CD4-positive, alpha-beta T cell treated with Interleukin-17A for 1 hour (primary cell): ENCODE measurements at regions not wholly inside any gene's neighbourhood (a gene's known extent, or its start where the extent isn't known, plus 50 kb on each side); places are given as distances from the start of the nearest gene placed in this dataset.
"Not testable (repeated sequence)": the region's sequence is repeated elsewhere in the genome, so short reads cannot be mapped to it uniquely, and the experiment has no call there.

ENCODE experiments used
- DNase-seq: peaks from one replicate; pipeline ENCODE4 v3.0.0-alpha.2; 2020

DNA sequence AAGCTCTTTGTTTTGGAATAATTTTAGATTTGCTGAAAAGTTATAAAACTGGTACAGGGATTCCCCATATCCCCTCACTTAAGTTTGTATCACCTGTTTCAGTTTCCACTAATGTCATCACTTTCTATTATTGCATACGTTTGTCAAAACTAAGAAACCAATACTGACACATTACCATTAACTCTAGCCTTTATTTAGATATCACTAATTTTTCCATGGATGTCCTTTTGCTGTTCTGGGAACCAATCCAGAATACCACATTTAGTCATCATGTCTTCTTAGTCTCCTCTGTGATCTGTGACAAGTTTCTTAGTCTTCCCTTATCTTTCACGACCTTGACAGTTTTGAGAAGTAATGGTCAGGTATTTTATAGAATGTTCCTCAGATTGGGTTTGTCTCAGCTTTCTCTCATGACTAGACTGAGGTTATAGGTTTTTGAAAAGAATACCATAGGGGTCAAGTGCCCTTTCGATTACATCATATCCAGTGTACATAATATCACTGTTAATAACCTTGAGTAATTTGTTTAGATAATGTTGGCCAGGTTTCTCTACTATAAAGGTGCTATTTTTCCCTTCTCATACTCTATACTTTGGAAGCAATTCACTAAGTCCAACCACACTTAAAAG lies 51.9 kb upstream of the NMUR2 start:
- no peak for DNase-seq

DNA sequence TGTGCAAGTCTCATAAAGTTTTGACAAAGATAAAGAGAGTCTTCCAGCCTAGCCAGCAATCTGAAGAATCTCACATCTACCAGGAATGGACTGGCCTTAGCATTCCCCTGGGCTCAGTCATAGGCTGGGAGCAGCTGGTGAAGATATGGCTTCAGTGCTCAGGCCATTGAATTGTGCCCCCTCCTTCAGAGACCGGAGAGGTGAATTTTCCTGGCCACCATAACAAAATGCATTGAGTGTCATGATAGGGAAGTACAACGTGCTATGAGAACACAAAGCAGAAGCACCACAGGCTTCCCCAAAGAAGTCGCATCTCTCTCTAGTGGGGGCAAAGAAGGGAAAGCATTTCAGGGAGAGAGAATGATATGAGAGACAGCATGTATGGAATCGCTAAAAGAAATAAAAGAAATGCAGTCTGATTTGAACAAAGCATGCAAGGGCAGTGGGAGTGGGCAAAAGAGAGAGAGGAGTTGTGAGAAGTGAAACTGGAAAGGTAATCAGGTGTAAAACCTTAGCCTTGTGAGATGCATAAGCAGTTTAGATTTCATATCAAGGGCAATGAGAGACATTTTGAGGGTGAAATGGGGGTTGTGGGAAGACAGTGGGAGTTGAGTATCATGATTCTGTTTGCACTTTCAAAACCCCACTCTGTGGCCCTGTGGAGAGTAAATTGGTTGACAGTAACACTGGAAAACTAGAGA lies 57.1 kb upstream of the NMUR2 start:
- DNase-seq = peak; percentile 0

DNA sequence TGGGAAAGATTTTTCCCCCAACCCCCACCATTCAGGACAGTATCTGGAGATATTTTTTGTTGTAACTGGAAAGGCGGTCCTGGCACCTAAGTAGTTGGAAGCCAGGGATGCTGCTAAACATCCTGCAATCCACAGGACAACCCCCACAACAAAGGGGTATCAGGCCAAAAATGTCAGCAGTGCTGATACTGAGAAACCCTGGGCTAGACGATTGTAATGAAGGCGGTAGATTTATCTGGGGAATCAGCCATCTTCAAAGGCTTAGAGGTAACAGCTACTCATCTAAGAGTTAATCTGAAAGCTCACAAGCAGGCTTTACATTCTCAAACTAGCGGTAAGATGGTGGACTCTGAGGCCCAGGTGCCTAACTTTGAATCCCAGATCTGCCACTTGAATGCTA lies 59.0 kb upstream of the NMUR2 start:
- no peak for DNase-seq

DNA sequence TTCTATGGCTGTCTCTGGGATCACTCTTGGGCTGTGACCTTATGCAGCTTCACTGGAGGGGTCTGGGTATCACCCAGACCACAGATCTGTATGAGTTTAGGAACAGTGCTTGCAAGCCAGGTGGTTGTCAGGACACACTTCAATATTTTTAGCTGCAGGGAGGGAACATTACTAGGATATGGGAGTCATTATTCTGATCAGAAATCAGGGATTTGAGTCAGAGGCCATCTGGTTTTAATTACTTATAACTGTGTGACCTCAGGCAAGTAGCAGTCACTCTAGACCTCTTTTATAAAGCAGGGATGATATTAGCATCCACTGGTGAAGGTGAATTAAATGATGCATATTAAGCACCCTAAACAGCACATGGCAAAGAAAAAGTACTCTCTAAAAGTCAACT lies 60.1 kb upstream of the NMUR2 start:
- no peak for DNase-seq

GRCh38 chr5:152466085-152466745 lies 61.1 kb upstream of the NMUR2 start:
- DNase-seq = no peak

DNA sequence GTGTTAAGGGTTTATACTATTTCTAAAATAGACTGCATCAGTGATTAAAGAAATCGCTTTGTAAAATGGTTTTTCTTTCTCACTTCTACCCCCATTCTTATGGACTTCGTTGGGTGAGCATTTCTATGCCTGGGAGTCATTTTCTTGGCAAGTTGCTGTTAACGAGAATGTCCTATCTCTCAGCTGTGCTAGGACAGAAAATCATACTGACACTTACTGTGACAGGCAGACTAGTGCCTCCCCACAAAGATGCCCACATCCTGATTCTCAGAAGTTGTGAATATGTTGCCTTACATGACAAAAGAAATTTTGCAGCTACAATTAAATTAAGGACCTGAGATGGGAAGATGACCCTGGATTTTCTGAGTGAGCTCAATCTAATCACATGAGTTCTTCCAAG lies 65.1 kb upstream of the NMUR2 start:
- peak; percentile 7 for DNase-seq

DNA sequence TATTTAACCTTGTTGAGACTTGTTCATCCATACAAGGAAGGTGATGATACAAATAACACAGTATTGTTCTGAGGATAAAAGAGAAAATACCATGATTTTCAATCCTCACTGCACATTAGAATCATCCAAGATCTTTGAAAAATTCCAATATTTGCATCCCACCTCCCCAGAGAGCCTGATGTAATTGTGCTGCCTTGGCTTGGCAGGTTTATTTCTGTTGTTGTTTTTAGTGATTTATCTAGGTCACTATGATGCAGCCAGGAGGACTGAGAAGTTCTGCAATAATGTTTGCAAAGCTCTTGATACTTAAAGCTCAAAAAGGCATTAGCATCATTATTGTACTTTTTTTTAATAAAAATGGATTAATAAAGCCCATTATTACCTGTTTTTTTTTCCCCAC lies 67.0 kb upstream of the NMUR2 start:
- DNase-seq = no peak

- no peak for DNase-seq
These were observed 69.9 kb upstream of the NMUR2 start for GRCh38 chr5:152474961-152475360.

DNA sequence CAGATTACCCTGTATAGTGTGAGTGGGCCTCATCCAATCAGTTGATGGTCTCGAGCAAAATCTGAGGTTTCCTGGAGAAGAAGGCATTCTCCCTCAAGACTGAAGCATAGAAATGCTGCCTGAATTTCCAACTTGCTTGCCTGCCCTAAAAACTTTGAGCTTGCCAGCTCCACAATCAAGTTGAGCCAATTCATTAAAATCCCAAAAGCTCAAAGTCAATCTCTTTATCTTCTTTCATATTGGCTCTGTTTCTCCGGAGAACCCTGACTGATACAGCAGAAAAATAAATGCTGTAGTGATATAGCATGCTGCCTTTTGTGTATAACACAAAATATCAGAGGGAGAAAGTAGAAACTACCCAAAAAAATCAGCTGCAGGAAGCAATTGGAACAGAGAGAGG lies 72.5 kb upstream of the NMUR2 start:
- no peak for DNase-seq

DNA sequence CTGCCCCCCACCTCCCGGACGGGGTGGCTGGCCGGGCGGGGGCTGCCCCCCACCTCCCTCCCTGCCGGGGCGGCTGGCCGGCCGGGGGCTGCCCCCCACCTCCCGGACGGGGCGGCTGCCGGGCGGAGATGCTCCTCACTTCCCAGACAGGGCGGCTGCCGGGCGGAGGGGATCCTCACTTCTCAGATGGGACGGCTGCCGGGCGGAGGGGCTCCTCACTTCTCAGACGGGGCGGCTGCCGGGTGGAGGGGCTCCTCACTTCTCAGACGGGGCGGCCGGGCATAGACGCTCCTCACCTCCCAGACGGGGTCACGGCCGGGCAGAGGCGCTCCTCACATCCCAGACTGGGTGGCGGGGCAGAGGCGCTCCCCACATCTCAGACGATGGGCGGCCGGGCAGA lies 74.8 kb upstream of the NMUR2 start:
- not testable (repeated sequence) for DNase-seq

GRCh38 chr5:152480677-152481076 lies 75.6 kb upstream of the NMUR2 start:
- DNase-seq = not testable (repeated sequence)

DNA sequence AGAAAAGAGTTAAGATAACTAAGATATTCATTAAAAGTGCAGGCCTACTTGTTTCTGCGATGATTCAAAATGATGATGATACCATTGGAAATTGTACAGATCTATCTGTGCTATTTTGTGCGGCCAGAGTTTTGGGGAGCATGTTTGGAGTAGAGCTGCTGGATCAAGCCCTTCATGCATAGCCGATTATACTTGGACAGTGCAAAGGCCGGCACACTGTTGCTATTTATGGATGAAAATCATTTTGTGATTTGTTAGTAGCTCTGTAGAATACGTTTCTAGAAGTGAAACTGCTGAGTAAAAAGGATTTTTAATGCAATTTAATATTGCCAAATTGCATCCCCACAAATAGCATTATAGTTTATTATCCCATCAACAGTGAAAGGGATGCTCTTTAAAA lies 82.1 kb upstream of the NMUR2 start:
- no peak for DNase-seq

DNA sequence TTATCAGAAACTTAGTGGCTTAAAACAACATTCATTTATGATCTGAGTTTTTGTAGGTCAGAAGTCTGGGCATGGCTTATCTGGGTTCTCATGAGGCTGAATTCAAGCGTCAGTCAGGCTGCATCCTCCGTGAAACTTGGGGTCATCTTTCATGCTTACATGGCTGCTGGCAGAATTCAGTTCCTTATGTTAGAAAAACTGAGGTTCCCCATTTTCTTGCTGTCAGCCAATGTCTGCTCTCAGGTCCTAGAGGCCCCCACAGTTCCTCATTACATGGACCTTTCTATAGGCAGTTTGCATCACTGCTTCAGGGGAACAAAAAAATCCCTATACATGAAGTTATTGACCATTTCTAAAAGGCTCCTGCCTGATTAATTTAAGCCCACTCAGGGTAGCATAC lies 83.8 kb upstream of the NMUR2 start:
- no peak for DNase-seq

DNA sequence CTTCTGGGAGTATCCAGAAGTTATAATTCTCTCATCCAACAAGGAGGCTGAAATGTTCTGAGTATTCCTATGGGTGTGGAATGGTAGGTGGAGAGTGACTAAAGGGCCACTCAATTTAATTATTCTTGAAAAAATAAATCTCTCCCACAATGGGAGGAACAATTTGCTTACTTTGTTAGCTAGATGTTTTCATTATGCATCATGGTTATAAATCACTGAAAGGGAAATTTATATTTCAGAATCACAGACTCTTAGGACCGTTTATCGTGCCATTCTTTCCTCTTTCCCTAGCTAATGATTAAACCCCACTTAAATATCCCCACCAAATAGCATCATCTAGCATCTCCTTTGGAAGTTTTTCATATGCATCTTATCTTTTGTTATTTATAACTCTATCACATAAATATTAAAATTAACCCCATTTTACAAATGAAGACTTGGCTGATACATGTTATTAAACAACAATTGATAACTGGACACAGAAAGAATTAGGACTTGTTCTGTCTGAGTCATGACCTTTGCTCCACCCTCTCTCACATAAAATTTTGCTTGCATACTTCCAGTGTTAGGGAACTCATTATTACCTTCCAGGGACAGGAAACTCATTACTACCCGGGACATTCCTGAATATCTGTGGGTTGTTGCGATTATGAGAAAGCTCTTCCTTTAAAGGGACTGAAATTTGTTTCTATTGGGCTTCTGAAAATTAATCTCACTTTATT lies 94.9 kb upstream of the NMUR2 start:
- no peak for DNase-seq

- DNase-seq = no peak
These were observed 96.2 kb upstream of the NMUR2 start for GRCh38 chr5:152501294-152501693.

GRCh38 chr5:152503206-152503605 lies 98.1 kb upstream of the NMUR2 start:
- DNase-seq = no peak

DNA sequence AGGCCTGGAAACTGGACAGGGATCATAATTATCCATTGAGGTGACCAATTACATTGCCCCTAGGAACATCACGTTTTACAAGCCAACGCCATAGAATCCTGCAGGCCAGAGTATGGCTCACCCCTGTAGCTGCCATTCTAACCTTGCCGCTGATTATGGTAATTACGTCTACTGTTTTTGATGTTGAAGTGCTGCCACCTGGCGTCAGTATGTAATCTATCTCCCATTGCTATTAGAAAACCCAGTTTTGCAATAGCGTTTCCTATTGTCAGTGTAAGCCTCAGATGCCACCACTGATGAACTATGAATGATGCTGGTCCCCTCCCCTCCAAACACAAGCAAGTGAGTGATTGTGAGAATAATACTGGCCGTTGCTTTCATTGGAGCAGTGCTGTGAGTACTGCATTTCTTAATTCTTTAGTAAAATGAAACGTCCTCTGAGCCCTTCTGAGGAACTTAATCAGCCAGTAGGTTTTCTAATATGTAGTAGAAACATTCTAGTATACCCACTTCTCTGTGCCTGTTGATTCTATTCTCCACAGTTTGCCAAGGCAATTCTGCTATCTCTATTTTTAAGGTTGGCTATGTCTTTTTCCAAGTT lies 100.5 kb upstream of the NMUR2 start:
- DNase-seq = peak; percentile 49

DNA sequence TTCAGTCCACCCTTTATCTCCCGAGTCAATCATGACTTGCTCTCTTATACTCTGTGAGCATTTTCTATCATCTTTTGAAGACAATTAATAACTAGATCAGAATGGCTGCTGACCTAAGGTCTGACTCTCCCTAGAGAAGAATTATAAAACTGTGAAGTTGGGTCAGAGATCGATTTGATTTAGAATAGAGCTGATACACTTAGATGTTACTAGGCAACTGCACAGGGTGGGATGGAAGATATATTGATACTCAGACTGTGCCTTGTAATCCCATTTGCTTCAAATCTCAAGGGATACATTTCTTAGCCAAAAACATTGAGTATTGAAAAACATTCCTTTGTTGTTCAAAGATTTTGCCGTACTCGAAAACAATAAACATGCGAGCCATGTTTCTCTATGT lies 106.0 kb upstream of the NMUR2 start:
- DNase-seq = no peak

- DNase-seq = no peak
These were observed 106.6 kb upstream of the NMUR2 start for GRCh38 chr5:152511531-152512132.

GRCh38 chr5:152514827-152515397 lies 109.8 kb upstream of the NMUR2 start:
- no peak for DNase-seq

GRCh38 chr5:152523964-152524363 lies 118.9 kb upstream of the NMUR2 start:
- no peak for DNase-seq

DNA sequence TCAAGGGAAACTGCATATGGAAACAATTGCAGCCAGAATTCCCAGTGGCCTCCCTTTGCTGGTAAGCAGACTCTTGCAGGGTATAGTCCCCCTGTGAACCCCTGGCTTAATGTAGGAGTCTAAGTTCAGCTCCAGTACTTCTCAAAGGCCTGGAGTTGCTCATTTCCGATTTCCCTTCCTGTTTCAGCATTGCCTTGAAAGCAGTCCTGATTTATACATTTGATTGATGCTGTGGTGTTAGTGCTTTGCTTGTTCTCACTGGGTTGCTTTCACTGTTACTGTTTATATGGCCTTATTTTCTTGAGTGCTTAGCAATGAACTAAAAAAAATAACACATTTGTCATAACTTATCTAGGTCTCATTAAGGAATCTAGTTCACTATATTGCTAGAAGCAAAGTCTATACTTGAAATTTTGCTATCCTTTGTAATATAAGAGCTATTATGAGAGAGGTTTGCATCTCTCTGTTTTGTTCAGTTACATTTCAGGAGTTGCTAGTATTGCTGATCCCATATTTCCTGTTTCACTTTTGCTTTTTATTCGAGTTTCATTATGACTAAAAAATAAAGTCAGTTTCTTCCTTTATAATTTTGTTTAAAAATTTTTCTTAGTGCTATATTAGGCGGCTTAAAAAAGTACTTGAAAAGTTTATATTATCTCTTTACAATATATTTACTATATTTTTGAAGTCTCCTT lies 122.4 kb upstream of the NMUR2 start:
- DNase-seq = no peak
